ENCODE measurements at regions not wholly inside any gene's neighbourhood (a gene's known extent, or its start where the extent isn't known, plus 50 kb on each side); places are given as distances from the start of the nearest gene placed in this dataset.
"Not testable (repeated sequence)": the region's sequence is repeated elsewhere in the genome, so short reads cannot be mapped to it uniquely, and the experiment has no call there.

DNA sequence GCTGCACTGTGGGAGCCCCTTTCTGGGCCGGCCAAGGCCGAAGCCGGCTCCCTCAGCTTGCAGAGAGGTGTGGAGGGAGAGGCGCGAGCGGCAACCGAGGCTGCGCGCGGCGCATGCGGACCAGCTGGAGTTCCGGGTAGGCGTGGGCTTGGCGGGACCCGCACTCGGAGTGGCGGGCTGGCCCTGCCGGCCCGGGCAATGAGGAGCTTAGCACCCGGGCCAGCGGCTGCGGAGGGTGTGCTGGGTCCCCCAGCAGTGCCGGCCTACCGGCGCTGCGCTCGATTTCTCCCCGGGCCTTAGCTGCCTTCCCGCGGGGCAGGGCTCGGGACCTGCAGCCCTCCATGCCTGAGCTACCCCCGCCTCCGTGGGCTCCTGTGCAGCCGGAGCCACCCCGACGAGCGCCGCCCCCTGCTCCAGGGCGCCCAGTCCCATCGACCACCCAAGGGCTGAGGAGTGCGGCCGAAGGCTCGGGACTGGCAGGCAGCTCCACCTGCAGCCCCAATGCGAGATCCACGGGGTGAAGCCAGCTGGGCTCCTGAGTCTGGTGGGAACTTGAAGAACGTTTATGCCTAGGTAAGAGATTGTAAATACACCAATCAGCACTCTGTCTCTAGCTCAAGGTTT lies 777.9 kb downstream of the CDH11 start:
- not testable (repeated sequence) for H3K4me3 Mint-ChIP-seq; H3K27me3 Mint-ChIP-seq (ENCODE audit: low read depth); H3K4me1 Mint-ChIP-seq (ENCODE audit: low read depth); H3K36me3 Mint-ChIP-seq (ENCODE audit: low read depth); H3K27ac Mint-ChIP-seq
- H3K9me3 Mint-ChIP-seq = peaks cover 13% of the 10 kb centered on the region

DNA sequence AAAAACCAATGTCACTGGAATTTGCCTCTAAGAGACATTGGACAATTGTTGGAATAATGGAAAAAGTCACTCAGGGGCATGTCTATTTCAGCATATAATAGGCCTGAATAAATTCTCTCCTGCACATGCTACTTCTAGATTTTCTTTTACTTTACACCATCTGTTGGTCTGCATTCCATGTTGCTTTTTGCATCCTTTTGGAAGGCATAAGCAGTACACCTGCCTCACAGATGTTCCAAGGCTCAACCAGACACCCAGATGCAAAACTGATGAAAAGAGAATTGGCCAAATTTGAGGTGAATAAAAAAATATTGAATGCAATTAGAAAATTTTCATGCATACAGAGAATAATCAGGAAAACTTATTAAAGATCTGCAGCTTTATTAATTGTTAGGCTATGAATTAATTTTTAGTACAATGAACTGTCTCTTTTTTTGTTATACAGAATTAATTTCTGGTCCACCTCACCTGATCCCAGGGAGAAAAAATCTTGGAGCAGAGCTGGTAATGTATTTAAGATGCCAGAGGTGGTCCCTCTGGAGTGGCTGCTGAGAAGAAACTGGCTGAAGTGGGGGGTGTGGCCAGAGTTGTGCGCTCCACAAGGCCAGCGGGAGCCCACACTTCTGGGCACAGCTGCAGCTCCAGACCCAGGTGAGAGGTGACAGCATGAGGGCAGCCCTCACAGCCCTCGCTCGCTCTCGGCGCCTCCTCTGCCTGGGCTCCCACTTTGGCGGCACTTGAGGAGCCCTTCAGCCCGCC lies 778.6 kb downstream of the CDH11 start:
- Mint-ChIP-seq H3K27ac (no peak overlapping the region), H3K9me3 (peaks cover 18% of the 10 kb centered on the region), H3K27me3 (ENCODE audit: low read depth) (no peaks in the 10 kb centered on the region), H3K36me3 (ENCODE audit: low read depth) (no peaks in the 10 kb centered on the region), H3K4me3 (no peak overlapping the region), H3K4me1 (ENCODE audit: low read depth) (no peaks in the 10 kb centered on the region)

DNA sequence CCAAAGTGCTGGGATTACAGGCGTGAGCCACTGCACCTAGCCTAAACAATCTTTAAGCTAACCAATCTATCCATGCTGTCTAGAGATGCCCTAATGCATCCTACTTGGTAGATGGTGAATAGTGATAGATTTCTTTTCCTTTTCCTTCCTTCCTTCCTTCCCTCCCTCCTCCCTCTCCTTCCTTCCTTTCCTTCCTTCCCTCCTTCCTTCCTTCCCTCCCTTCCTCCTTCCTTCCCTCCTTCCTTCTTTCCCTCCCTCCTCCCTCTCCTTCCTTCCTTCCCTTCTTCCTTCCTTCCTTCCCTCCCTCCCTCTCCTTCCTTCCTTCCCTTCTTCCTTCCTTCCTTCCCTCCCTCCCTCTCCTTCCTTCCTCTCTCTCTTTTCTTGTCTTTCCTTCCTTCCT lies 780.5 kb downstream of the CDH11 start:
- H3K4me3 Mint-ChIP-seq; H3K27ac Mint-ChIP-seq; H3K36me3 Mint-ChIP-seq (ENCODE audit: low read depth); H3K27me3 Mint-ChIP-seq (ENCODE audit: low read depth); H3K4me1 Mint-ChIP-seq (ENCODE audit: low read depth): not testable (repeated sequence)
- peaks cover 14% of the 10 kb centered on the region for H3K9me3 Mint-ChIP-seq

DNA sequence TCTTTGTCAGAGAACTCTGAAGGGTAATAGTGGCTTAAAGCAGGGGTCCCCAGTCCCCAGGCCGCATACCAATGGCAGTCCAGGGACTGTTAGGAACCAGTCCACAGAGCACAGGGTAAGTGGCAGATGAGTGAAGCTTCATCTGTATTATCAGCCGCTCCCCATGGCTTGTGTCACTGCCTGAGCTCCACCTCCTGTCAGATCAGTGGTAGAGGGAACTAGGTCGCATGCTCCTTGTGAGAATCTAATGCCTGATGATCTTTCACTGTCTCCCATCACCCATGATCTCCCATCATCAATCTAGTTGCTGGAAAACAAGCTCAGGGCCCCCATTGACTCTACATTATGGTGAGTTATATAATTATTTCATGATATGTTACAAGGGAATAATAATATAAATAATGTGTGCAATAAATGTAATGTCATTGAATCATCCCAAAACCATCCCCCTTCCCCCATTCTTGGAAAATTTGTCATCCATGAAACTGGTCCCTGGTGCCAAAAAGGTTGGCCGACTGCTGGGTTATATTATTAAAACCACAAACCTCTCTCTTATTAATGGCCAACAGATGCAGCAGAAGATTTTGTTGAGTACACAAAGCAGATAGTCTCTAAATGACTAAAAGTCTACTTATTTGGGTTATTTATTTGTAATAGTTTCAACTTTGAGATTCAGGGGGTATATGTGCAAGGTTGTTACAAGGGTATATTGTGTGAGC lies 782.7 kb downstream of the CDH11 start:
- no peak overlapping the region for H3K27ac Mint-ChIP-seq
- no peaks in the 10 kb centered on the region for H3K27me3 Mint-ChIP-seq (ENCODE audit: low read depth)
- peaks cover 14% of the 10 kb centered on the region for H3K9me3 Mint-ChIP-seq
- no peaks in the 10 kb centered on the region for H3K4me1 Mint-ChIP-seq (ENCODE audit: low read depth)
- no peak overlapping the region for H3K4me3 Mint-ChIP-seq
- H3K36me3 Mint-ChIP-seq (ENCODE audit: low read depth) = no peaks in the 10 kb centered on the region

DNA sequence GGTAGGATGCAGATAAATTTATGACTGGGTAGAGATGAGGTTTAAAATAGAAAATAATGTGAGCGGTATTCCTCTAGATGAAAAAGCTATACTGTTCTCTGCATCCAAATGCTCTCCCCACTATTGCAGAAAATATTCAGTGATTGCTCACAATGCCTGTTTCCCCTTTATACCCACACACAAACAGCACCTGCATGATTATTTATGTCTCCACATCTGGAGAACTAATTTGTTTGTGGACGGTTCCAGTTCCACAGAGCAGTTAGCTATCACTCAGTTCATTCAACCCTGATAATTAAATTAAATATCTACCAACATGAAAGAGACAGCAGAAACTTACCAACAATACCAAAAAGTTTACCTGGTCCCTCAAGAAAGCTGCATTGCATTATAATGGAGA lies 800.0 kb downstream of the CDH11 start:
- no peak overlapping the region for H3K27ac Mint-ChIP-seq
- peaks cover 18% of the 10 kb centered on the region for H3K9me3 Mint-ChIP-seq
- no peaks in the 10 kb centered on the region for H3K4me1 Mint-ChIP-seq (ENCODE audit: low read depth)
- H3K36me3 Mint-ChIP-seq (ENCODE audit: low read depth) = no peaks in the 10 kb centered on the region
- H3K27me3 Mint-ChIP-seq (ENCODE audit: low read depth) = no peaks in the 10 kb centered on the region
- no peak overlapping the region for H3K4me3 Mint-ChIP-seq

DNA sequence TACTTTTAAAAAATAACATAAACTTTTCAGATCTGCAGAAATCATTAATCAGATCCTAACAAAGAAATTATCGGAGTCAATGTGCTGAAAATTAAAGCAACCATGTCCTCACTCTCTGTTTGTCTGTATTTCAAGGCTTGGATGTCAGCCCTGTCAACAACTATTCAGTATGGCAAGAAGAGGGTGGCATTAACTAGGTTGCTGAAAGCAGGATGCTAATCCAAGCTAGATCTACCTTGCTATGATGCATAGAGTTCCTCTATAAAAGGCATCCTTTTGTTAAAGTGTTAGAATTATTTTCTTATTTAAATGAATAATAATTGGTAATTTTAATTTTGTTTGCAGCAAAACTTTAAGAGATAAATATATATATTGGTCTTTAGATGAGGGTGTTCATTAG lies 800.8 kb downstream of the CDH11 start:
- no peaks in the 10 kb centered on the region for H3K36me3 Mint-ChIP-seq (ENCODE audit: low read depth)
- no peak overlapping the region for H3K27ac Mint-ChIP-seq
- H3K27me3 Mint-ChIP-seq (ENCODE audit: low read depth) = no peaks in the 10 kb centered on the region
- H3K4me3 Mint-ChIP-seq = no peak overlapping the region
- no peaks in the 10 kb centered on the region for H3K4me1 Mint-ChIP-seq (ENCODE audit: low read depth)
- peaks cover 15% of the 10 kb centered on the region for H3K9me3 Mint-ChIP-seq

DNA sequence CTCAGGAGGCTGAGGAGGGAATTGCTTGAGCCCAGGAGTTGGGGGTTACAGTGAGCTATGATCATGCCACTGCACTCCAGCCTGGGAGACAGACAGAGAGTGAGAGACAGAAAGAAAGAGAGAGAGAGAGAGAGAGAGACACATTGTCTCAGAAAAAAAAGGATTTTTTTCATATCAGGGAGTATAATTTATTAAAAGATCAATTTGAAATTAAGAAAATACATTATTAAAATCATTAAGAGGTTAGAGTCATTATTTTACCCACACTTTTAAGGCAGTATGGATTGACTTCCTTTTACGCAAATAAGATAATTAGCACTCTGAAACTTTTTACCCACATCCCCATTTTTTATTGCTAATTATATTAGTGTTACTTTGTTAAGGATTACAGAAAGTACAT lies 804.3 kb downstream of the CDH11 start:
- no peak overlapping the region for H3K27ac Mint-ChIP-seq
- no peak overlapping the region for H3K4me3 Mint-ChIP-seq
- peaks cover 12% of the 10 kb centered on the region for H3K9me3 Mint-ChIP-seq
- no peaks in the 10 kb centered on the region for H3K27me3 Mint-ChIP-seq (ENCODE audit: low read depth)
- H3K4me1 Mint-ChIP-seq (ENCODE audit: low read depth) = no peaks in the 10 kb centered on the region
- no peaks in the 10 kb centered on the region for H3K36me3 Mint-ChIP-seq (ENCODE audit: low read depth)

DNA sequence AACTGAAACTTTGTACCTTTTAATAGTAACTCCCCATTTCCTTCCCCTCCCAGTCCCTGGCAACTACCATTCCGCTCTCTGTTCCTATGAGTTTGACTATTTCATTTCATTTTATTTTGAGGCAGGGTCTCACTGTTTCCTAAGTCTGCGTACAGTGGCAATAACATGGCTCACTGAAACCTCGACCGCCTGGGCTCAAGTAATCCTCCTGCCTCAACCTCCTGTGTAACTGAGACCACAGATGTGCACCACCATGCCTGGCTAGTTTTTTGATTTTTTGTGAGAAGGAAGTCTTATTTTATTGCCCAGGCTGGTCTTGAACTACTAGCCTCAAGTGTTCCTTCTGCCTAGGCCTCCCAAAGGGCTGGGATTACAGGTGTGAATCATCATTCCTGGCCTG lies 808.1 kb downstream of the CDH11 start:
- Mint-ChIP-seq H3K27me3 (ENCODE audit: low read depth) (no peaks in the 10 kb centered on the region), H3K4me1 (ENCODE audit: low read depth) (no peaks in the 10 kb centered on the region), H3K9me3 (peaks cover 18% of the 10 kb centered on the region), H3K27ac (no peak overlapping the region), H3K4me3 (no peak overlapping the region), H3K36me3 (ENCODE audit: low read depth) (no peaks in the 10 kb centered on the region)

DNA sequence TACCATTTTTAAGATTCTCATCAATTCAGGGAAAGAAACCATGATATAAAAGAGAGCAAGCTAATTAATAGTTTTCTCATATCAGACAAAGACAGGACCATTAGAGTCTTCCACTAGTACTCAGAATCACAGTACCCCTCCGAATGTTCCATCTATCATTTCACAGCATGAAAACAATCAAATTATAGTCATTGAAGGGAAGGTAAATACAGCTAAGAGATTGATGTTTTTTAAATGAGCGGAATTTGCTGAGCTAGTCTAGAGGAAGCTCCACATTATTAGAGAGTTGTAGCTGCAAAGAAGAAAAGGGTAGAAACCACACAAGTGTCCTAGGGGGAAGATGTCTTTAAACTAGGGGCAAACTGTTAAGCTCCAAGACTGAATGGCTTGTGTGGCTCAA lies 808.9 kb downstream of the CDH11 start:
- Mint-ChIP-seq H3K27ac (no peak overlapping the region), H3K36me3 (ENCODE audit: low read depth) (no peaks in the 10 kb centered on the region), H3K27me3 (ENCODE audit: low read depth) (no peaks in the 10 kb centered on the region), H3K4me3 (no peak overlapping the region), H3K9me3 (peaks cover 25% of the 10 kb centered on the region), H3K4me1 (ENCODE audit: low read depth) (no peaks in the 10 kb centered on the region)

DNA sequence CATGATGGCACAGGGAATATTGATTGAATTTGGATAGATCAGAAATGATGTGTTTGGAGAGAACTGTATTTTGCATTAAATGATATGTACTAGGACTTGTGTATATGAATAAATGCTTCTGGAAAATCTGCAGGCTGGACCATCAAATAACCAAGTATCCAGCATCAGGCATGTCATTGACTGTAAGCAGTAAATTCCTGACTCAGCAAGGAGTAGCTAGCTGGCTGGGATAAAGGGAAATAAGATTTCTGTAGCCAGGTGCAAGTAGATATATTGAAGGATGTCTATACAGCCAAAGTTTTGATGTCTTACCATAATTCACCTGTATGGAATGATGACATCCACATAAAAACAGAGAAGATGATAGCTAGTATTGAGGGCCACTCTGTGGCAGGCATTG lies 809.6 kb downstream of the CDH11 start:
- Mint-ChIP-seq H3K4me1 (ENCODE audit: low read depth) (no peaks in the 10 kb centered on the region), H3K4me3 (no peak overlapping the region), H3K9me3 (peaks cover 31% of the 10 kb centered on the region), H3K27me3 (ENCODE audit: low read depth) (no peaks in the 10 kb centered on the region), H3K27ac (no peak overlapping the region), H3K36me3 (ENCODE audit: low read depth) (no peaks in the 10 kb centered on the region)

DNA sequence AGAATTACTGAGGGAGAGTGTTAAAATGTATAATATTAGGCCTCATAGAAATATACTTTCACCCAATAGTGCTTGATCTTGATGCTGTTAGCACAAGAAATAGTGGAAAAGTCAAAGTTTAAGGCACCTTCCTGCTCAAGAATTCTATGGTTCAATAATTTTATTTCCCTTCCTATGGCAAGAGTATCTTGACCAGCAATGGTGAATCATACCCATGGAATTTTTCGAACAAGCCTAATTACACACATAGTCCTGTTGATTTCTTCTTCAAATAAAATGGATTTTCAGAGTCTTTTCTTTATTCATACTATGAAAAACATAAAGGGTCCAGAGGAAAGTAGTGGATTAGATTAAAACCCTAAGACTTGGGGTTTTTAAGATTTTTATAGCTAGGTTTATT lies 810.6 kb downstream of the CDH11 start:
- no peak overlapping the region for H3K4me3 Mint-ChIP-seq
- no peaks in the 10 kb centered on the region for H3K27me3 Mint-ChIP-seq (ENCODE audit: low read depth)
- H3K9me3 Mint-ChIP-seq = peaks cover 34% of the 10 kb centered on the region
- H3K36me3 Mint-ChIP-seq (ENCODE audit: low read depth) = no peaks in the 10 kb centered on the region
- H3K27ac Mint-ChIP-seq = no peak overlapping the region
- H3K4me1 Mint-ChIP-seq (ENCODE audit: low read depth) = no peaks in the 10 kb centered on the region

DNA sequence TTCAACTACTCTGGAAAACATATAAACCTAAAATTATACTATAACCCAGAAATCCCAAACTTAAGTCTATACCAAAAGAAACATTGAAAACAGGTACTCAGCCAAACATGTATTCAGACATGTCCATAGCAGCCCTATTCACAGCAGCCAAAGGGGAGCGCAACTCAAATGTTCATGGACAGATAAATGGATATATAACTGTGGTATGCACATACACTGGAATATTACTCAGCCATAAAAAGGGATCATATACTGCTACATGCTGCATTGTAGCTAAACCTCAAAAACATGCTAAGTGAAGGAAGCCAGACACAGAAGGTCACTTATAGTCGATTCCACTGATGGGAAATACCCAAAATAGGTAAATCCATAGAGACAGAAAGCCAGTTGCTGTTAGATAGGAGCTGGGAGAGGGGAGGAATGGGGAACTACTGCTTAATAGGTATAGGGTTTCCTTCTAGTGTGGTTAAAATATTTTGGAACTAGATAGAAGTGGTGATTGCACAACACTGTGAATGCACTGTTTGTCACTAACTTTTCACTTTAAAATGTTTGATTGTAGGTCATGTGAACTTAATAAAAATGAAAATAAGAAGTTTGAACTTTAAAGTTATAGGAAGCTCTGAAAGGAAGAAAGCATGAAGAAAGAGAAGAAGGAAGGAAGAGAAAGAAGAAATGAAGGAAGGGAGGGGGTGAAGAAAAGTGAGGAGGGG lies 812.3 kb downstream of the CDH11 start:
- Mint-ChIP-seq H3K27ac (no peak overlapping the region), H3K9me3 (peaks cover 37% of the 10 kb centered on the region)

DNA sequence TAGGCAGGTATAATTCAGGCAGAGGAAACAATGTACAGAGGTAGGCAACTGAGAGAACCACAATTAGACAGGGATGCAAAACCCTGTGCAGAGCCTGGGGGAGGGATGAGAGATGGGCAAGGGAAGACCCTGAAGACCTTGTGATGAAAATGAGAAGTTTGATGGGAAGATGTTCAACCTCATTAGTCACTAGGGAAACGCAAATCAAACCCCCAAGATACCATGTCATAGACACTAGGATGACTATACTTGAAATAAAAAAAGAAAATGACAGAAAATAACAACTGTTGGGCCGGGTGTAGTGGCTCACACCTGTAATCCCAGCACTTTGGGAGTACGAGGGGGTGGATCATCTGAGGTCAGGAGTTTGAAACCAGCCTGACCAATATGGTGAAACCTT lies 813.1 kb downstream of the CDH11 start:
- H3K27me3 Mint-ChIP-seq (ENCODE audit: low read depth) = no peaks in the 10 kb centered on the region
- H3K27ac Mint-ChIP-seq = no peak overlapping the region
- H3K4me3 Mint-ChIP-seq = no peak overlapping the region
- no peaks in the 10 kb centered on the region for H3K4me1 Mint-ChIP-seq (ENCODE audit: low read depth)
- H3K9me3 Mint-ChIP-seq = peaks cover 35% of the 10 kb centered on the region
- no peaks in the 10 kb centered on the region for H3K36me3 Mint-ChIP-seq (ENCODE audit: low read depth)

More for the DNA sequence above, 812.3 kb downstream of the CDH11 start:
- no peak overlapping the region for H3K4me3 Mint-ChIP-seq
- no peaks in the 10 kb centered on the region for H3K36me3 Mint-ChIP-seq (ENCODE audit: low read depth)
- H3K4me1 Mint-ChIP-seq (ENCODE audit: low read depth) = no peaks in the 10 kb centered on the region
- no peaks in the 10 kb centered on the region for H3K27me3 Mint-ChIP-seq (ENCODE audit: low read depth)

DNA sequence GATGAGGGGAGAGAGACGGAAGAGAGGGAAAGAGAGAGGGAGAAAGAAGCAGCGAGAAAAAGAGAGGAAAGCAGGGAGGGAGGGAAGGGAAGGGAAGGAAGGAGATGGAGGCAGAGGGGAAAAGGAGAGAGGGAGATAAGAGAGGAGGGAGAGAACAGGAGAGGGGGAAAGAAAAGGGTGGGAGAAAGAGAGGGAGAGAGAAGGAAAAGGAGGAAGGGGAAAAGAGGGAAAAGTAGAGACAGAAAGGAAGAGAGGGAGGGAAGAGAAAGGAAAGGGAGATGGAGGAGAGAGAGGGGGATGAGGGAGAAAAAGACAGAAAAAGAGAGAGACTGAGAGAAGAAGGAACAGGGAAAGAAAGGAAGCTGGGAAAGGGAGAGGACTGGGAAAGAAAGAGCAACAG lies 814.4 kb downstream of the CDH11 start:
- H3K4me3 Mint-ChIP-seq = no peak overlapping the region
- no peaks in the 10 kb centered on the region for H3K4me1 Mint-ChIP-seq (ENCODE audit: low read depth)
- no peaks in the 10 kb centered on the region for H3K36me3 Mint-ChIP-seq (ENCODE audit: low read depth)
- peaks cover 33% of the 10 kb centered on the region for H3K9me3 Mint-ChIP-seq
- no peak overlapping the region for H3K27ac Mint-ChIP-seq
- no peaks in the 10 kb centered on the region for H3K27me3 Mint-ChIP-seq (ENCODE audit: low read depth)

DNA sequence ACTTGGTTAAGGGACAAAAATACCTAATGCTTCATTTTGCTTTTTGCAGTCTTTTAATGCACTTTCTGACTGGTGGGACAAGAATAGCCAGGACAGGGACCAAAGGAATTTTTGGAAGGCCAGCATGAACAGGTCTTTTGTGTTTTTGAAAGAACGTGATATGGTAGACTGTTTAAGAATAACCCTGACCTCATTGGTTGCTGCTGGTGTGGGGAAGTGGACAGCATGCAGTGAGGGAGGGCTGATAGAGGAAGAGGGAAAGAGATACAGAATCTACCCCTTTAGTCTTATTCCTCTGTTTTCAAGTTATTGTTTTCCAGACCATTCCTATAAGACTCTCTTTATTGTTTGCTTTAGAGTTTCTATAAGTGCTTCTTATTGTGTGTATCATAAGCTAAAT lies 816.2 kb downstream of the CDH11 start:
- no peak overlapping the region for H3K4me3 Mint-ChIP-seq
- H3K36me3 Mint-ChIP-seq (ENCODE audit: low read depth) = no peaks in the 10 kb centered on the region

More for the DNA sequence above, 816.2 kb downstream of the CDH11 start:
- Mint-ChIP-seq H3K4me1 (ENCODE audit: low read depth) (no peaks in the 10 kb centered on the region), H3K27me3 (ENCODE audit: low read depth) (no peaks in the 10 kb centered on the region), H3K27ac (no peak overlapping the region), H3K9me3 (peaks cover 33% of the 10 kb centered on the region)
